SK-N-SH (cell line): ENCODE measurements at regions not wholly inside any gene's neighbourhood (a gene's known extent, or its start where the extent isn't known, plus 50 kb on each side); places are given as distances from the start of the nearest gene placed in this dataset.

Experiments
- CTCF ChIA-PET: fragments of 300-600, 350-600 bp; formaldehyde crosslinking; extraction: SDS; loops from one replicate; lab custom pipeline; 2021; lab: Yijun Ruan, JAX
- POLR2A ChIA-PET: fragments of 350-600 bp; sonication (Branson Sonifier 250); formaldehyde crosslinking; extraction: SDS; loops from one replicate; lab custom pipeline; 2020; ENCODE audit warnings: antibody characterized with exemption, inconsistent platforms; lab: Yijun Ruan, JAX
- DNase-seq: peaks from one replicate; pipeline ENCODE4 v3.0.0; 2012
- H2AFZ ChIP-seq: fragments of 200-600 bp; sonication (generic); 2 replicates; pipeline ENCODE4 v1.8.1; 2016; ENCODE audit warnings: antibody characterized with exemption, mild to moderate bottlenecking, low read depth
- H3F3A ChIP-seq: fragments of 200-600 bp; sonication (generic); replicated peaks from 2 replicates; pipeline ENCODE3; 2016; ENCODE audit warnings: antibody characterized with exemption, mild to moderate bottlenecking; ENCODE audit not compliant: insufficient read depth
- H3K27ac ChIP-seq, 2 experiments: fragments of 200-500 bp in 1 of 2; fragments of 200-600 bp in 1 of 2; sonication (Bioruptor generic) in 1 of 2; sonication (generic), shearing (Covaris generic) in 1 of 2; 2 replicates each; pipeline versions ENCODE4 v1.5.1 to v1.6.1; 2014 to 2016; ENCODE audit warnings: low read depth in 2 of 2, inconsistent platforms in 1 of 2, low read length in 1 of 2, mild to moderate bottlenecking in 1 of 2, mixed read lengths in 1 of 2
- H3K27me3 ChIP-seq: fragments of 200-600 bp; sonication (generic), shearing (Covaris generic); 2 replicates; pipeline ENCODE4 v1.6.1; 2016; ENCODE audit warnings: mixed run types; ENCODE audit not compliant: insufficient read depth
- H3K36me3 ChIP-seq, 2 experiments: fragments of 200-500 bp in 1 of 2; fragments of 200-600 bp in 1 of 2; sonication (Bioruptor generic) in 1 of 2; sonication (generic) in 1 of 2; replicated peaks in 1 of 2; 2 replicates each; pipeline versions ENCODE3 to v1.5.1; 2014 to 2016; ENCODE audit warnings: low read length in 1 of 2, mild to moderate bottlenecking in 1 of 2; ENCODE audit not compliant: insufficient read depth in 2 of 2, control insufficient read depth in 1 of 2
- H3K4me1 ChIP-seq, 2 experiments: fragments of 200-500 bp in 1 of 2; fragments of 200-600 bp in 1 of 2; sonication (Bioruptor generic) in 1 of 2; sonication (generic), shearing (Covaris generic) in 1 of 2; 2 replicates each; pipeline versions ENCODE4 v1.5.1 to v1.6.1; 2014 to 2016; ENCODE audit warnings: low read depth in 1 of 2, low read length in 1 of 2, mixed run types in 1 of 2; ENCODE audit not compliant: insufficient read depth in 2 of 2, control insufficient read depth in 1 of 2
- H3K4me2 ChIP-seq: fragments of 200-600 bp; sonication (generic), shearing (Covaris generic); 2 replicates; pipeline ENCODE4 v1.6.1; 2017; ENCODE audit warnings: mixed run types
- H3K4me3 ChIP-seq, 2 experiments: fragments of 200-500 bp in 1 of 2; fragments of 200-600 bp in 1 of 2; sonication (Bioruptor generic) in 1 of 2; sonication (generic), shearing (Covaris generic) in 1 of 2; 2 replicates each; pipeline versions ENCODE4 v1.5.1 to v1.8.1; 2014 to 2016; ENCODE audit warnings: low read depth in 2 of 2, inconsistent platforms in 1 of 2, low read length in 1 of 2, mild to moderate bottlenecking in 1 of 2, mixed read lengths in 1 of 2, moderate library complexity in 1 of 2
- H3K79me2 ChIP-seq: fragments of 200-600 bp; sonication (generic); 2 replicates; pipeline ENCODE4 v1.8.1; 2017; ENCODE audit warnings: mild to moderate bottlenecking; ENCODE audit not compliant: insufficient read depth
- H3K9ac ChIP-seq: fragments of 200-600 bp; sonication (generic); 2 replicates; pipeline ENCODE4 v1.6.1; 2017; ENCODE audit warnings: mixed run types
- H3K9me2 ChIP-seq: fragments of 200-600 bp; sonication (generic); 2 replicates; pipeline ENCODE4 v1.6.1; 2017; ENCODE audit warnings: mixed run types
- H3K9me3 ChIP-seq: fragments of 200-600 bp; sonication (generic); 2 replicates; pipeline ENCODE4 v1.6.1; 2017; ENCODE audit warnings: mixed run types, mild to moderate bottlenecking, moderate library complexity
- H4K20me1 ChIP-seq: fragments of 200-600 bp; sonication (generic); 2 replicates; pipeline ENCODE4 v1.6.1; 2017; ENCODE audit warnings: mild to moderate bottlenecking, mixed run types; ENCODE audit not compliant: insufficient read depth
- EP300 ChIP-seq, 2 experiments: IDR thresholded peaks; 2 replicates each; pipeline versions ENCODE4 v1.4.0 to v1.6.1; 2012; ENCODE audit warnings: borderline replicate concordance in 1 of 2, low read depth in 1 of 2, low read length in 1 of 2
- EZH2phosphoT487 ChIP-seq: fragments of 200-600 bp; sonication (generic); IDR thresholded peaks from 2 replicates; pipeline ENCODE4 v1.6.1; 2017; ENCODE audit warnings: low read depth, mixed run types, mild to moderate bottlenecking, antibody characterized with exemption, moderate library complexity, borderline replicate concordance
- FOSL2 ChIP-seq: IDR thresholded peaks from 2 replicates; pipeline ENCODE4 v1.4.0; 2012; ENCODE audit warnings: low read depth, mild to moderate bottlenecking, moderate library complexity, borderline replicate concordance
- GABPA ChIP-seq: IDR thresholded peaks from 2 replicates; pipeline ENCODE4 v1.4.0; 2012; ENCODE audit warnings: low read depth, mild to moderate bottlenecking
- GATA2 ChIP-seq: sonication (generic); formaldehyde crosslinking; IDR thresholded peaks from 2 replicates; pipeline ENCODE4 v1.5.0; 2020; ENCODE audit warnings: mild to moderate bottlenecking, missing genetic modification reagents
- JUND ChIP-seq: IDR thresholded peaks from 2 replicates; pipeline ENCODE4 v1.4.0; 2012
- MEF2A ChIP-seq: IDR thresholded peaks from 2 replicates; pipeline ENCODE4 v1.4.0; 2012; ENCODE audit warnings: low read depth, borderline replicate concordance
- NRF1 ChIP-seq: IDR thresholded peaks from 2 replicates; pipeline ENCODE4 v1.6.1; 2012; ENCODE audit warnings: low read depth, mild to moderate bottlenecking, low read length
- RCOR1 ChIP-seq: fragments of 150-350 bp; IDR thresholded peaks from 2 replicates; pipeline ENCODE4 v1.6.1; 2017; ENCODE audit warnings: antibody characterized with exemption, low read length
- RFX5 ChIP-seq: IDR thresholded peaks from 2 replicates; pipeline ENCODE4 v1.6.1; 2012; ENCODE audit warnings: mild to moderate bottlenecking, improper control_type of control experiment, low read length
- RXRA ChIP-seq: IDR thresholded peaks from 2 replicates; pipeline ENCODE4 v1.4.0; 2012; ENCODE audit warnings: low read depth, mild to moderate bottlenecking, borderline replicate concordance
- TAF1 ChIP-seq: IDR thresholded peaks from 2 replicates; pipeline ENCODE4 v1.6.1; 2012; ENCODE audit warnings: low read depth, mild to moderate bottlenecking, low read length, moderate library complexity, borderline replicate concordance
- TCF12 ChIP-seq: IDR thresholded peaks from 2 replicates; pipeline ENCODE4 v1.4.0; 2012
- WGBS: methylation state at CpG from one replicate; pipeline ENCODE4 v1.1.6; 2017; ENCODE audit warnings: low lambda C conversion rate; 5-methylcytosine and 5-hydroxymethylcytosine counted together
- TF ChIP-seq, protein P1 (sequence below): fragments of 200-600 bp; sonication (generic); IDR thresholded peaks from 2 replicates; pipeline ENCODE4 v1.6.1; 2017; ENCODE audit warnings: antibody characterized with exemption, mild to moderate bottlenecking, moderate library complexity
- TF ChIP-seq, protein P2 (sequence below): IDR thresholded peaks from 2 replicates; pipeline ENCODE4 v1.4.0; 2012; ENCODE audit warnings: low read depth, borderline replicate concordance
- TF ChIP-seq, protein P3 (sequence below): fragments of 150-350 bp; IDR thresholded peaks from 2 replicates; pipeline ENCODE4 v1.6.1; 2016; ENCODE audit warnings: mild to moderate bottlenecking, low read depth, low read length
- TF ChIP-seq, protein P4 (sequence below): fragments of 150-350 bp; IDR thresholded peaks from 2 replicates; pipeline ENCODE4 v1.6.1; 2017; ENCODE audit warnings: antibody characterized with exemption, low read length, low read depth, borderline replicate concordance

DNA sequence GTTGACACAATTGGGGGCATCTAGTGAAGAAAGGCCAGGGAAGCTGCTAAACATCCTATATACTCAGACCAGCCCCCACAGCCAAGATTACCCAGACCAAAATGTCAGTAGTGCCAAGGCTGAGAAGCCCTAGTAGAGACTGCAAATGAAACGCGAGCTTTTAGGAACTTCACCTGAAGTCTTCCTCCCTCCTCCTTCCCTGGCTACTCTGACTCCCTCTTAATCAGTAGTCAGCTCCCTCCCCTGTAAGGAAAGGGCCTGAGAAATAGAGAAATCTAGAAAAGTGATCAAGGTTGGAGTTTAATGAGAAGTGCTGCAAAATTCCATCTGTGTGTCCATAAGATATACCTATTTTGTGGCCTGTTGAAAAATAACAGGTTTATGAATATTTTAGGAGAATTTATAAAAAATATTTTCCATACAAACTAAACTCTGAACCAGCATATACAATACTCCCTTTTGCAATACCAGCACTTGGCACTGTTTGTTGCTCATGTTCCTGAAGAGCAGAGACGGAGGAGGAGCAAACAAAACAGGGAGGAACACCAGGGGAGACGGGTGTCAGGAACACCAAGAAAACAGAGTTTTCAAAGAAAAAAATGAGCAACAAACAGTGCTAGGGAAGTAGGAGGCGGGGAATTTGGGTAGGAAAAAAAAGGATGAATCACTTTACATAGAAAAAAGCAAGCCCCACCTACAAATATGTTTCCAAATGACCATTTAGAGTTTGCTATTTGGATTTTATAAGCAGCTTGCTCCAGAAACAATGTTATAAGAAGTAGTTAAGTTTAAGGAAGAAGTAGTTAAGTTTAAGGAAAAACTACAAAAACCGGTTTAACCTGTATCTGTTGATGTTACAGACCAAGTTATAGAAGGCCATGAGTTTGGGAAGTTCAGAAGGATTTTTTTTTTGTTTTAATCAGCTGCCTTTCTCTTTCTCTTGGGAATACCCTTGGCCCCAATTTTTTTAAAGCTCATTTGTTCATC, 282.1 kb upstream of the GRIP1 start:
- H3K79me2 ChIP-seq = no peaks in the 10 kb centered on the region
- H3K4me1 ChIP-seq = no peaks in the 10 kb centered on the region
- no peak overlapping the region for H3K27ac ChIP-seq
- no peak overlapping the region for H3K4me3 ChIP-seq
- ChIA-PET POLR2A (no interaction called here), CTCF (no interaction called here)
- no peak overlapping the region for H2AFZ ChIP-seq
- no peaks in the 10 kb centered on the region for H3K9me3 ChIP-seq
- no peaks in the 10 kb centered on the region for H4K20me1 ChIP-seq
- H3K9ac ChIP-seq = no peak overlapping the region
- H3K9me2 ChIP-seq = no peaks in the 10 kb centered on the region
- H3F3A ChIP-seq = no peaks in the 10 kb centered on the region
- no peak for DNase-seq
- 40% methylated on average over 6 of the region's 6 CpGs for WGBS
- H3K36me3 ChIP-seq = no peaks in the 10 kb centered on the region
- TF ChIP-seq MEF2A (no peak), EZH2phosphoT487 (no peak), JUND (no peak), NRF1 (no peak), FOSL2 (no peak), GATA2 (CRISPR knock-in tag) (no peak), RFX5 (no peak)
- TF ChIP-seq, protein P1, sequence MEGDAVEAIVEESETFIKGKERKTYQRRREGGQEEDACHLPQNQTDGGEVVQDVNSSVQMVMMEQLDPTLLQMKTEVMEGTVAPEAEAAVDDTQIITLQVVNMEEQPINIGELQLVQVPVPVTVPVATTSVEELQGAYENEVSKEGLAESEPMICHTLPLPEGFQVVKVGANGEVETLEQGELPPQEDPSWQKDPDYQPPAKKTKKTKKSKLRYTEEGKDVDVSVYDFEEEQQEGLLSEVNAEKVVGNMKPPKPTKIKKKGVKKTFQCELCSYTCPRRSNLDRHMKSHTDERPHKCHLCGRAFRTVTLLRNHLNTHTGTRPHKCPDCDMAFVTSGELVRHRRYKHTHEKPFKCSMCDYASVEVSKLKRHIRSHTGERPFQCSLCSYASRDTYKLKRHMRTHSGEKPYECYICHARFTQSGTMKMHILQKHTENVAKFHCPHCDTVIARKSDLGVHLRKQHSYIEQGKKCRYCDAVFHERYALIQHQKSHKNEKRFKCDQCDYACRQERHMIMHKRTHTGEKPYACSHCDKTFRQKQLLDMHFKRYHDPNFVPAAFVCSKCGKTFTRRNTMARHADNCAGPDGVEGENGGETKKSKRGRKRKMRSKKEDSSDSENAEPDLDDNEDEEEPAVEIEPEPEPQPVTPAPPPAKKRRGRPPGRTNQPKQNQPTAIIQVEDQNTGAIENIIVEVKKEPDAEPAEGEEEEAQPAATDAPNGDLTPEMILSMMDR = no peak
- TF ChIP-seq, protein P2, sequence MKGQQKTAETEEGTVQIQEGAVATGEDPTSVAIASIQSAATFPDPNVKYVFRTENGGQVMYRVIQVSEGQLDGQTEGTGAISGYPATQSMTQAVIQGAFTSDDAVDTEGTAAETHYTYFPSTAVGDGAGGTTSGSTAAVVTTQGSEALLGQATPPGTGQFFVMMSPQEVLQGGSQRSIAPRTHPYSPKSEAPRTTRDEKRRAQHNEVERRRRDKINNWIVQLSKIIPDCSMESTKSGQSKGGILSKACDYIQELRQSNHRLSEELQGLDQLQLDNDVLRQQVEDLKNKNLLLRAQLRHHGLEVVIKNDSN = no peak
- TF ChIP-seq, protein P3, sequence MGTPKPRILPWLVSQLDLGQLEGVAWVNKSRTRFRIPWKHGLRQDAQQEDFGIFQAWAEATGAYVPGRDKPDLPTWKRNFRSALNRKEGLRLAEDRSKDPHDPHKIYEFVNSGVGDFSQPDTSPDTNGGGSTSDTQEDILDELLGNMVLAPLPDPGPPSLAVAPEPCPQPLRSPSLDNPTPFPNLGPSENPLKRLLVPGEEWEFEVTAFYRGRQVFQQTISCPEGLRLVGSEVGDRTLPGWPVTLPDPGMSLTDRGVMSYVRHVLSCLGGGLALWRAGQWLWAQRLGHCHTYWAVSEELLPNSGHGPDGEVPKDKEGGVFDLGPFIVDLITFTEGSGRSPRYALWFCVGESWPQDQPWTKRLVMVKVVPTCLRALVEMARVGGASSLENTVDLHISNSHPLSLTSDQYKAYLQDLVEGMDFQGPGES = no peak
- H3K27me3 ChIP-seq = no peaks in the 10 kb centered on the region
- no peak overlapping the region for H3K4me2 ChIP-seq

DNA sequence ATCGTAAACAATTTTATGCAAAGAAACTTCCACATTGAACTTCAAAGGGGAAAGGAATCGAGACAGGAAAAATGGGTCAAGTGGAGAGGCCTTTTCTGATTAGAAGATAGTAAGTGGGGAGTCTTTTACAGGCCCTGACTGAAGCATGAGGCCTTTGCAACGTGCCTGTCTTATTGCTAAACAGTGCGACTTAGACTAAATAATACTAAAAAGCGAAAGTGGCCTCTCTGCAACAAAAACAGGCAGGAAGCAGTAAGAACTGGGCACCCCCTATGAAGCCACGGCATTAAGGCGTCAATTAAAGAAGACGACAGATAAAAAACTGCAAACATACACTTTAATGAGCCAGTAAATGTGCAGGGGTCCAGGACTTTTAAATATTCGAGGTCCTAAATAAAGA, 283.4 kb upstream of the GRIP1 start:
- 45% methylated on average over 9 of the region's 9 CpGs for WGBS
- H3K9me3 ChIP-seq = no peaks in the 10 kb centered on the region
- H3K9ac ChIP-seq = no peak overlapping the region
- no peak for TF ChIP-seq MEF2A
- TF ChIP-seq, protein P1 = no peak
- no peak for TF ChIP-seq RXRA
- no peak for TF ChIP-seq RCOR1
- TF ChIP-seq, protein P4, sequence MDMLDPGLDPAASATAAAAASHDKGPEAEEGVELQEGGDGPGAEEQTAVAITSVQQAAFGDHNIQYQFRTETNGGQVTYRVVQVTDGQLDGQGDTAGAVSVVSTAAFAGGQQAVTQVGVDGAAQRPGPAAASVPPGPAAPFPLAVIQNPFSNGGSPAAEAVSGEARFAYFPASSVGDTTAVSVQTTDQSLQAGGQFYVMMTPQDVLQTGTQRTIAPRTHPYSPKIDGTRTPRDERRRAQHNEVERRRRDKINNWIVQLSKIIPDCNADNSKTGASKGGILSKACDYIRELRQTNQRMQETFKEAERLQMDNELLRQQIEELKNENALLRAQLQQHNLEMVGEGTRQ = no peak
- no peak for TF ChIP-seq EP300 (IDR thresholded peaks at IDR 0.05; ENCODE audit: borderline replicate concordance in 1 of 2, low read depth in 1 of 2, low read length in 1 of 2)
- TF ChIP-seq GABPA = no peak
- TF ChIP-seq EZH2phosphoT487 = no peak
- no peak for TF ChIP-seq FOSL2
- no peak for TF ChIP-seq NRF1
- no peak for TF ChIP-seq TCF12
- TF ChIP-seq TAF1 = no peak
- no peak overlapping the region for H2AFZ ChIP-seq
- no peaks in the 10 kb centered on the region for H3F3A ChIP-seq
- no peaks in the 10 kb centered on the region for H4K20me1 ChIP-seq
- no peaks in the 10 kb centered on the region for H3K36me3 ChIP-seq
- ChIA-PET CTCF (no interaction called here), POLR2A (no interaction called here)
- DNase-seq = no peak
- H3K4me3 ChIP-seq = no peak overlapping the region
- no peaks in the 10 kb centered on the region for H3K4me1 ChIP-seq
- H3K27me3 ChIP-seq = no peaks in the 10 kb centered on the region
- no peak overlapping the region for H3K4me2 ChIP-seq
- no peaks in the 10 kb centered on the region for H3K79me2 ChIP-seq
- H3K9me2 ChIP-seq = no peaks in the 10 kb centered on the region
- H3K27ac ChIP-seq = no peak overlapping the region
